Left renal cortex interstitium (tissue), 4 donors: ENCODE measurements at regions not wholly inside any gene's neighbourhood (a gene's known extent, or its start where the extent isn't known, plus 50 kb on each side); places are given as distances from the start of the nearest gene placed in this dataset.
A peak's percentile ranks its signal among the peaks of the same experiment; 100 is the strongest.
"Not testable (repeated sequence)": the region's sequence is repeated elsewhere in the genome, so short reads cannot be mapped to it uniquely, and the experiment has no call there.

Source experiments
- DNase-seq, 4 donors: peaks; one replicate each; pipeline ENCODE4 v3.0.0-alpha.2; 2013; ENCODE audit warnings: low read depth in 4 of 4, low spot score in 2 of 4, missing footprints in 1 of 4

DNA sequence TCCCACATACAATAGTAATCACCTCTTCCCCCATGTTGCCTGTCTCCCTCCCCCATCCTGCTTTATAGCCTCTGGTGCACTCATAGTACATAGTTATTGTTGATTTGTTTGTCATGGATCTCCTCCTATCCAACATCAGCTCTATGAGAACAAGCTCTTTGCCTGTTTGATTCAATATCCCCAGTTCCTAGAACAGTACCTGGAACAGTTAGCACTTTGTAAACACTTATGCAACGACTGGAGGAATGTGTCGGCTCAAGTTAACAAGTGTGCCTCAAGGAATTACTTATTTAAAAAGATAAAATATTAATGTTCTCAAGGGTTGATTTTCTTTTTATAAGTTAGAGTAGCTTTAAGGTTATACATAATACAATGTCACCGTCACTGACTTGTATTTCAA, 271.6 kb upstream of the KAZN start:
- DNase-seq: no peak

DNA sequence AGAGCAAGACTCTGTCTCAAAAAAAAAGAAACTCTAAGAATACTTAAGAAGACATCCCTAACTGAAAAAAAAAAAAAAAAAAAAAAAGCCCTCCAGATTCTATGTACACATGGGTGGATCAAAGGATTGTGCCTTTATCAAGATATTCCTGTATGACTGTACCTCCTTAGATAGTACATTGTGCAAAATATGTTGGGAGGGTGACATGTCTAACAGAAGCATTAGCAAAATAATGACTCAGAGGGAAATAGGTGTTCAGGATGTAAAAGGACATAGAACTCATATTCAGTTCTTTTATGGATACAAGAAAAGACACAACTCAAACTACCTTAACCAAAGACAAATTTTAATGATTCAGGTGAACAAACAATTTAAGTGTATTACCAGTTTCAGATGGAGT, 269.8 kb upstream of the KAZN start:
- DNase-seq: no peak

DNA sequence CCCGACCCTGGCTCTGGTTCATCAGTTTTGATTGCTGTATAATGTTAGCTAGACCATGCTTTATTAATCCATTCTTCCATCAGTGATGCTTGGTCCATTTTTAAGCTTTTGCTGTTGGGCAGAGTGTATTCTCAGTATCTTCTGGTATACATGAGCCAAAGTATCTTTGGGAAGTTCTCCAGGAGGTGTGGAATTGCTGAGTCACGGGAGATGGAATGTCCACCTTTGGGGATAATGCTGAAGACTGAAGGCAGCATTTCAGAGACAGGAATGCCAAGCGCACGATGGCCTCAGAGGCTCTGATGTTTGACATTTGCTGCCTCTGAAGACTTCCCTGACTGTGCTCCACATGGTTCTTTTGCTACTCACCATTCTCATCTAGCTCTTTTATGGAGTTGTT, 266.3 kb upstream of the KAZN start:
- no peak for DNase-seq

DNA sequence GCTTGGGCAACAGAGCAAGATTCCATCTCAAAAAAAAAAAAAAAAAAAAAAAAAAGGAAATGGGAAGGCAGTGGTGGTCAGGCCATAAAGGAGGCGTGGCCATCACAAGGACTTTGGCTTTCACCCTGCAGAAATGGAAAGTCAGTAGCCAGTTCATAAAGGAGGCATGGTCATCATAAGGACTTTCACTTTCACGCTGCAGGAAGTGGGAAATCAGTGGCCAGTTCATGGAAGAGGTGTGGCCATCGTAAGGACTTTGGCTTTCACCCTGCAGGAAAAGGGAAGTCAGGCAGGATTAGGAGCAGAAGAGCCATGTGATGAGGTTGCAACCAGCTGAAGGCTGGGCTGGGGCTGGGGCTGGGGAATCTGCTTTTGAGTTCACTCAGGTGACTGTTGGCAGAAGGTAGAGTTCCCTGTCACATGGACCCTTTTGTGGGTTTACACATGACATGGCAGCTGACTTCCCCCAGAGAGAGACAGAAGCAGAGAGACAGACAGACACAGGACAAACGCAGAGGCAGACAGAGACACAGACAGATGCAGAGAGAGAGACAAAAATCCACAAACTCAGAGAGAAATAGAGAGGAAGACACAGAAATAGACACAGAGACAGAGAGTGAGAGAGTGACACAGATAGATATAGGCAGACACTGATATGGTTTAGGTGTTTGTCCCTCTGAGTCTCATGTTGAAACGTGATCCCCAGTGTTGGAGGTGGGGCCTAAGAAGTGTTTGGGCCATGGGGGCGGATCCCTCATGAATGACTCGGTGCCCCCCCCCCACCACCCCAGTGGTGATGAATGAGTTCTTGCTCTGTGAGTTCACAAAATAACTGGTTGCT, 263.9 kb upstream of the KAZN start:
- no peak for DNase-seq

DNA sequence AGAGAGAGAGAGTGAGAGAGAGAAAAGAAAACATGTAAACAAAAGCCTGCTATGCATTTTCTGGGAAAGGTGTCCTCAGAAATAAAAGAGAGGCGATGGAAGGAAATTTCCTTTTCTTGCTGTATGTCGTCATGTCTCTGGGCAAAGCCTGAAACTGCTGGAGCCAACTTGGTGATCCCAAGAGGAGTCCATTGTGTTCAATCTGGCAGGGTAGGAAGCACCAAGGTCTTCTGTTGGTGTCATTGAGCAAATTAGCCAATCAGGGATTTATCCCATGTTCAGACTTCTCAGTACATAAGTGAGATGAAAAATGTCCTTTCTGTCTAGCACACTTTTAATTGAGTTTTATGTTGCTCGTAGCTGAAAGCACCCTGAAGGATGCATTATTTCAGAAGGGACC, 260.0 kb upstream of the KAZN start:
- no peak for DNase-seq

DNA sequence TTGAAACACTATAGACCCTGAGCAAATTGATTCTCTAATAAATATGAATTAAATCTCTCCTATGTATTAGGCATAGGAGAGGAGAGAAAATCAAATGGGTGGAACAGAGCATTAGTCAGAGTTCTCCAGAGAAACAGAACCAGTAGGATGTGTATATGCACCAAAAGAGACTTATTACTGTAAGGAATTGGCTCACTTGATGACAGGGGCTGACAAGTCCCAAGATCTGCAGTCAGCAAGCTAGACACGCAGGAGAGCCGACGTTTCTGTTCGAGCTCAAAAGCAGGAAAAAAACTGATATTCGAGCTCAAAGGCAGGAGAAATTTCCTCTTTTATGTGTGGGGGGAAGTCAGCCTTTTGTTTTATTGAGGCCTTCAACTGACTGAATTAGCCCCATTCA, 259.2 kb upstream of the KAZN start:
- no peak for DNase-seq

DNA sequence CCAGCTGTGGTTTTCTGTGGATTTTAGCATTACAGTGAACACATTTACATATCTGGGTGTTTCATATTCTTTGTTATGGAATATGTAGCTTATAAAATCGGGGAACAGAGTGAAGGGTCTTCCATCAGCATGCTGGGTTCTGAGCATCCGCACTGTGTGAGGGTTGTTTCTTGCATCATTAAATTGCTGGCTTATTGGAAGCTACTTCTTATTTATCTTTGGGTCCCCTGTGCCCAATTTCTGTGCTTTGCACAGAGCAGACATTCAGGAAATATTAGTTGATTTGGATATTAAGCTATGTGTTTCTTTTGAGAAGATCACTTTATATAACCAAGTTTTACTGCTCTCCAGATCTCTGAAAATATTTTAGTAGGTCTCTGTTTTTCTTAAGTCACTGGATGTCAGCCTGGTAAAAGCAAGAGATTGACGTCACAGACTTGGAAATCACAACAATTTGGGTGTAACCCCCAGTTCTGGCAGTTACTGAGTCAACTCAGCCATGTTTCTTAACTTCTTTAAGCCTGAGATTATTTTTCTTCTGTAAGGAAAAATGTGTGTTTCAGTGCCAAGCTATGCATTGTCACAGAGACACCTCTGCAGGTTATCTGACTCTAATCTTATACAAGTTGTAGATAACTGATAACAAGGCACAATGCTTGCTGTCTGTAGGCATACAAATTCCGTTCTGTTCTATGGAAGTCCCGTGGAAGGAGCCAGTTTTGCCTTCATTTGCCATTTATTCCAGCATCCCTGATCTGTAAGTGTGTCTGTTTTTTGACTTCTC, 258.3 kb upstream of the KAZN start:
- DNase-seq: no peak

DNA sequence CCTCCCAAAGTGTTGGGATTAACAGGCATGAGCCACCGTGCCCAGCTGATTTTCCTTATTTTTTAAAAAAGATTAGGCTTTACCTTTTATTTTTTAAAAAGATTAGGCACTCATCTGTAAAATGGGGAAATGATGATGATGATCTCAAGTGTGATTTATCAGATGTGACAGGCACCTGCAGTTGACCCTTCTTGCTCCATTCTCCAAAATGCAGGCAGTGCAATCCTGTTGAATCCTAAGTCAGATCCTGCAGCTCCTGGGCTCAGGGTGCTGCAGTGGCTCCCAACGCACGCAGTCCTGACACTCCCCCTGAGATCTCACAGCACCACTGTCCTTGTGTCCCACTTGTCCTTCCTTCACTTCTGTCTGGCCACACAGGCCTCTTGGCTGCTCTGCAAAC, 257.3 kb upstream of the KAZN start:
- DNase-seq: no peak

DNA sequence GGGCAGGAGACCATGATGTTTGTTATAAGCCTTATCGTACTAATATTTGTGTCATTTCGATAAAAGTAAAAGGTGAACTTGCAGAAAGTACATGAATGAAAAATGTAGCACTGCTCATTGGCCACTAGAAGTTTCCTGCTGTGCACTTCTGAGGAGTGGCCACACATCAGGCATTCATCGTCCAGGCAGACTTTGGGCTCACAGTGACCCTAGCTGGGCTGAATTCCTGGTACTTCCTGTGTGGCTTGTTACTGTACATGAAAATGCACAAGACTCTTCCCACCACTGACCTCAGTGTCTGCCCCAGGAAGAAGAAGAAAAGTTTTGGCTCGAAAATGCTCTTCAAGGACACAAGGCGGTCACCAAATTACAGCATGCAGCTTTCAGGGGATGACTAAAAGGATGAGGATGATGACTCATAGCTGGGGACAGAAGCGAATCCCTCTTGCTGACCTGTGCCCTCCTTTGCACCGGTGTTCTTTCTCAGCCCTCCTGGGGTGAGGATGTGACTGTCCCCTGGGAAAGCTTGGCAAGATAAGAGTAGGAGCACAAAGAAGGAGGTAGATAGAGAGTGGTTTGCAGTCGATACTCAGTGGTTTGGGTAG, 252.4 kb upstream of the KAZN start:
- no peak for DNase-seq

DNA sequence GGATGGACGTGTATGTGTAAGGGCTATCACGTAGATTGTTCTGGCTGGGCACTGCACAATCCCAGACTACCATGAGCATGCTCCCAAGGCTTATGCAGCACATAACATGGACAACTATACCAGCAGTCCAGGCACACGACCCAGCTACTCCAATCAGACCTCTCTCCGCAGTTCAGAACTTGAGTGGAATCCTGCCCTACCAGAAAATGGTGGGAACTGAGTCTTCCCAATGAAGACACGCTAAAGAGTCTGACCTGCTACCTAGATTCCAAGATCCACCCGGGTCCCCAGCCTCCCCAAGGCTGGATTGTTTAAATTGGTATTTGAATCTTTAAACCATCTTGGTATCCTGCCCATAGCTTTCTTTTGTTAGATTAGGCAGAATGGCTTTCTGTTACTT, 251.3 kb upstream of the KAZN start:
- DNase-seq: no peak

DNA sequence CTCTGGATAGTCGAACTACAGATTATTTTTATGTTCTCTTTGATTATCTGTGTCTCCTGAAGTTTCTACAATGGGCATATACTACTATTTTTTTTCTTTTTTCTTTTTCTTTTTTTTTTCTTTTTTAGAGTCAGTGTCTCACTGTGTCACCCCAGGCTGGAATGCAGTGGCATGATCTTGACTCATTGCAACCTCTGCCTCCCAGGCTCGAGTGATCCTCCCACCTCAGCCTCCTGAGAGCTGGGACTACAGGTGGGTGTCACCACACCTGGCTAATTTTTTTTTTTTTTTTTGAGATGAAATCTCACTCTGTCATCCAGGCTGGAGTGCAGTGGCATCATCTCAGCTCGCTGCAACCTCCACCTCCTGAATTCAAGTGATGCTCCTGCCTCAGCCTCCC, 250.7 kb upstream of the KAZN start:
- no peak for DNase-seq

DNA sequence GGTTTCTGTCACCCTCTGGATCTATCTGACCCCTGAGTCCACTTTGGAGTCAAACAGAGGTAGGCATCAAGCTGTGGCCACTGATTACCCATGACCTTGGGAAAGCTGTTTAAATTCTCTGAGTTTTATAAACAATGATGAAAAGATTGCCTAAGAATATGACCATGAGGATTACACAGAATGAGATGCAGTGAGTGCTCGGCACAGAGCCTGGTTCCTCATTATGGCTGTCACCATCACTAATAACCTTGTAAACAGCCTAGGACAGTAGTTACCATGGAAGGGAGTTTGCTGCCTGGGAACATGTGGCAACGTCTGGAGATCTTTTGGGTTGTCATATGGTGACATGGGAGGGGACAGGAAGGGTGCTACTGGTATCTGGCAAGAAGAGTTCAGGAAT, 248.3 kb upstream of the KAZN start:
- DNase-seq: no peak

DNA sequence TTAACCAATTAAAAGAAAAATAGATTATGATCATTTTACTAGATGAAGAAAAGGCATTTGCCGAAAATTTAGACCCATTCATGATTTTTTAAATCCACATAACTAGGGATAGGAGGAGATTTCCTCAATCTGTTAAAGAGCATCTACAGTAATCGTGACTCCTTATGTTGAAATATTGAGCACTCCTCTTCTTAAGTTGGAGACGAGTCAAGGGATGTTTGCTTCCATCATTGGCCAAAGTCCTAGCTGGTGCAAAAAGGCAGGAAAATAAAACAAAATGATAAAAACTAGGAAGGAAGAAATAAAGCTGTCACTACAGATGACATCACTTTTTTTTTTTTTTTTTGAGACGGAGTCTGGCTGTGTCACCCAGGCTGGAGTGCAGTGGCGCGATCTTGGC, 245.6 kb upstream of the KAZN start:
- DNase-seq: no peak

DNA sequence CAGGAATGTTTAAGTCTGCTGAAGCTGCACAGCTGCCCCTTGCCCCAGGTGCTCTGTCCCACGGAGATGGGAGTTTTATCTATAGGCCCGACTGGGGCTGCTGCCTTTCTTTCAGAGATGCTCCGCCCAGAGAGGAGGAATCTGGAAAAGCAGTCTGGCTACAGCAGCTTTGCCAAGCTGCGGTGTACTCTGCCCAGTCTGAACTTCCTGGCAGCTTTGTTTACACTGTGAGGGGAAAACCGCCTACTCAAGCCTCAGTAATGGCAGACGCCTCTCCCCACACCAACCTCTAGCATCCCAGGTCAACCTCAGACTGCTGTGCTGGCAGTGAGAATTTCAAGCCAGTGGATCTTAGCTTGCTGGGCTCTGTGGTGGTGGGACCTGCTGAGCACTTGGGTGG, 237.5 kb upstream of the KAZN start:
- DNase-seq: not testable (repeated sequence)

DNA sequence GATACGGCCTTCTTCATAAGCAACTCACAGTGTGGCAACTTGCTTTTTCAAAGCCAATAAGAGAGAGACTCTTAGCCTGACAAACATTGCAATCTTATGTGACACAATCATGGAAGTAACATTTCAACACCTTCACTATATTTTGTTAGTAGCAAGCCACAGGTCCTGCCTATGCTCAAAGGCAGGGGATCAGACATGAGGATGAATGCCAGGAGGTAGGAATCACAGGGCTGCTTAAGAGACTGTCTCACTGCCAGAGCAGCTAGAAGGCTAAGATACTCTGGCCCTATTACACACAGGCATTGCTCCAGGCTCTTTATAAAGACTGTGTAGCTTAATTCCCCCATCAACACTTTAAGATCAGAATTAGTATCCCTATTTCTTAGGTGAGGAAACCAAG, 236.2 kb upstream of the KAZN start:
- DNase-seq: no peak

DNA sequence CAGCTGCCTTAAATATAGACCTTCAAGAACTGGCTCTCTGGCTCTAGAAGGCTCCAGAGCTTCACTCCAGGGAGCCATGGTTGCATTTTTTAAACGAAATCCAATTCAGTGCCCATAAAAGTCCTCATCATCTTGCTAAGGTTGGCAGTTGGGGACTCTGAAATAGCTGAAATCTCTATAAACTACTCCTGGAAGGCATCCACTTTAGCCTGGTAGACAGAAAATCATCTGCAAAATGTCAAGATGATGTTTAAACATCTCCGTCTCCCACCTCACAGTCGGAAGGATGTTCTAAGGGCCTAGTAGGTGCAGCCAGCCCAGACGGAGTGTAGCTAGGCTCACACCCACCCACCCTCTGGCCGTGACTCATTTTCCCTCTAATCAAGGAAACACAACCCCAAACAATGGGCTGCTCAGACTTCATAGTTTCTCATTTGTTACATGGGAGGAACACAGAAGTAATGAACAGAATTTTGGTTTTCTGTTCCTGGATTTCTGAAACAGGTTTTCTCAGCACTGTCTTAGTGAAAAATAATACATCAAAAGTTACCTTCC, 235.4 kb upstream of the KAZN start:
- no peak for DNase-seq

DNA sequence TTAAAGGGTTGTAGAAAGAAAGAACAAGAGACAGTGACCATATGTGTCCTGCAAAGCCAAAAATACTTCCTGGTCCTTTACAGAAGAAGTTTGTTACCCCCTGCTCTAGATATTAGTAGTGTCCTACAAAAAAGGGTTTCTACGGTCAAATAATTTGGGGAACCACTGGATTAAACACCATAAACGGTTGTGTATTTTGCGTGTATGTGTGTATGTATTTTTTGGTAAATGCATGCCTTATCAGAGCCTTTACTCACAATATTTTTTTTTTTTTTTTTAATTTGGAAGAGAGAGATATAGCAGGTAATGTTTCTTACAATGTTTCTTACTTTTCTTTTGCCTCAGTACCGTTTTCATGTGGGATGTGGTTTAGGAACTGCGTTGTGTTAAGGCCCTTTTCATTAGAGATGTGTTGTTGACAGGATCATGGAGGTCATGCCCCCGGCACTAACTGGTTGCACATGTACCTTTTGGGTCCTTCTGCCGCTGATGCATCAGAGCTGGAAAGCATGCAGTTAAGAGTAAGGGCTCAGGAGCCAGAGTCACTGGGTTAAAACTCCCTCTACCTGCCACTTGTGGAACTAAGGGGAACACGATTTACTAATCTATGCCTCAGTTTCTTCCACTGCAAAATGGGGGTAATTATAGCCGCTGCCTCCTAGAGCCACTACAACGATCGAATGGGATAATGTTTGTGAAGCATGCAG, 234.6 kb upstream of the KAZN start:
- DNase-seq: no peak

DNA sequence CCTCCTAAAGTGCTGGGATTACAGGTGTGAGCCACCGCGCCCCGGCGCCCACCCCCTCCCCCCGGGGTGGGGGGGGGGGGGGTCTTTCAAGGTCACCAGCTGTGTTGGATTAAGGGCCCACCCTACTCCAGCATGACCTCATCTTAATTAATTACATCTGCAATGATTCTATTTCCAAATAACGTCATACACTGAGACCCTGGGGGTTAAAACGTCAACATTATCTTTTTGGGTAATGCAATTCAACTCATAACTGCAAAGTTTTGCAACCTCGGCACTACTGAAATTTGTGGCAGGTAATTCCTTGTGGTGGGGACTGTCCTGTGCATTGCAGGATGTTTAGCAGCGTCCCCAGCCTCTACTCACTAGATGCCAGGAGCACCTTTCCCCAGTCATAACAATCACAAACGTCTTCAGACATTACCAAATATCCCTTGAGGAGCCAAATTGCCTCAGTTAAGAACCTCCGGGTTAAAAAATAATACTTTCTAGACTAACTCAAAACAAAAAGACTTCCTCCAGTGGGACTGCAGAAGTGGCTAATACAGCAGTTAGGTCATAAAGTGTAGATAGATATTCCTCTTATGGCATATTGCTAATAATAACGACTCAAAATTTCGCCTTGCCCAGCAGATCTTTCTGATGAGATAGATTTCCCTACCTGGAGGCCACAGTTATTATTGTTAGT, 233.0 kb upstream of the KAZN start:
- DNase-seq: no peak

DNA sequence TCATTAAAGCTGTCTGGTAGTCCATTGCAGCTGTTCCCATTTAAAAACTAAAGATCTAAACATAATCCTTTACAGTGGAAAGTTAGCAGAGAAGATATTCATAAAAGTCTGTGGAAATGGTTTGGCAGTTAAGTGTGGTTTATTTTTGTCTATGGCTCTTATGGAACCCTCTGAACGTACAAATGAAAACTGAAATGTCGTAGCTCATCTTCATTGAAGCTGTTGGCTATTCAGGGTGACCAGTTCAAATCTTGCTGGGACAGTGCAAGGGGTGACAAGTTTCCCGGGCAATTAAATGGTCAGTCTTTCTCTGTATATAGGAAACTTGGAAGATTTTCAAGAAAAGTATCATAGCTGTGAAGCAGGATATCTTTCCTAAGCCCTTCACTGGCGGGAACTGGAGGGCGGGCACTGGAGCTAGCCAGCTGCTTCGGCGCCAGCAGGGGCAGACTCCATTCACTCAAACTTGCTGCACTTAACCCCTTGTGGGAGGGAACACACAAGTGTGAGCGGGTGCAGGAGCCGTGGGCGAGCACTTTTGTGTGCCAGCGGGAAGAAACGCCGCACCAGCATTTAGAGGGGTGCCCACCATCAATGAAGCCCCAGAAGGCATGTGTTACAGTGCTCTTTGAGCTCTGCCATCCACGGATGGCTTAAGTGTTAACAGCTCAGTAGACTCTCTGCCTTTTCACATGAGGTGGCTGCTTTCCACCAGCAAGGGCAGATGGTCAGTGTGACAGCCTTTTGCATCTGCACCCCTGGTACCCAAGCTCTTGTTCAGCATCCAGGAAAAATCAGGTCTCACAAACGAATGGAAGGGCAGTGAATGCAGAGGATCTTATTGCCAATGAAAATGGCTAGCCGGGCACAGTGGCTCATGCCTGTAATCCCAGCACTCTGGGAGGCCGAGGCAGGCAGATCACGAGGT, 232.1 kb upstream of the KAZN start:
- DNase-seq: peak in 1 of 4 donors; percentile 8
